HFFc6 (cell line): ENCODE measurements at regions not wholly inside any gene's neighbourhood (a gene's known extent, or its start where the extent isn't known, plus 50 kb on each side); places are given as distances from the start of the nearest gene placed in this dataset.

Source experiments
- DNase-seq: peaks from one replicate; pipeline ENCODE4 v3.0.0-alpha.2; 2018
- H3K27ac Mint-ChIP-seq: 2 replicates; pipeline ENCODE4 v1.8.0; 2020; ENCODE audit warnings: mild to moderate bottlenecking, mixed read lengths
- H3K27me3 Mint-ChIP-seq: 2 replicates; pipeline ENCODE4 v1.8.0; 2021; ENCODE audit warnings: mild to moderate bottlenecking, moderate library complexity, mixed read lengths; ENCODE audit not compliant: insufficient read depth
- H3K36me3 Mint-ChIP-seq: 2 replicates; pipeline ENCODE4 v1.8.0; 2021; ENCODE audit warnings: low read depth, mixed read lengths
- H3K4me1 Mint-ChIP-seq: 2 replicates; pipeline ENCODE4 v1.8.0; 2020; ENCODE audit warnings: low read depth, mixed read lengths
- H3K4me3 Mint-ChIP-seq: 2 replicates; pipeline ENCODE4 v1.8.0; 2020; ENCODE audit warnings: mild to moderate bottlenecking, moderate library complexity, mixed read lengths
- H3K9me3 Mint-ChIP-seq: 2 replicates; pipeline ENCODE4 v1.8.0; 2020; ENCODE audit warnings: mild to moderate bottlenecking, mixed read lengths
- TF ChIP-seq, protein P1 (sequence below): fragments of 200-600 bp; sonication (generic); IDR thresholded peaks from 2 replicates; pipeline ENCODE4 v1.5.0; 2021; ENCODE audit warnings: antibody characterized with exemption, mild to moderate bottlenecking

DNA sequence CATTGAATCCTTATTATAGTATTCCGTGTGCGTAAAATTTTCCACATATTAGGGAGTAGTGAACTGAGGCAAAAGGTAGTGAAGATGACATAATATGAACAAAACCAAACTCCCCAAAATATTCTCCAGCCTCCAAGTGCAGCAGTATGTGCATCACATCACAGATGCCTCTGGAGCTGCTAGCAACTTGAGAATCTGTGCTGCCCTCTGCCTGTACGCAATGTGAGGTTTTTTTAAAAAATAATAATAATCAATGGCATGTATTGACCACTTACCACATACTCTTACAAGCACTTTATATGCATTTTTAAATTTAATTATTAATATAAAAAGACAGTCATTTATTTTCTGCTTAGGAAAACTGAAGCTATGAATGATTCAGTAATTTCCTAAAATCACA, 583.0 kb upstream of the SPRY2 start:
- Mint-ChIP-seq H3K9me3 (peaks cover 7% of the 10 kb centered on the region; the same call in 1 of the 2 replicates), H3K4me1 (no peaks in the 10 kb centered on the region), H3K36me3 (no peaks in the 10 kb centered on the region), H3K27me3 (no peaks in the 10 kb centered on the region; the same call in 1 of the 2 replicates), H3K27ac (no peak overlapping the region), H3K4me3 (no peak overlapping the region)
- TF ChIP-seq, protein P1, sequence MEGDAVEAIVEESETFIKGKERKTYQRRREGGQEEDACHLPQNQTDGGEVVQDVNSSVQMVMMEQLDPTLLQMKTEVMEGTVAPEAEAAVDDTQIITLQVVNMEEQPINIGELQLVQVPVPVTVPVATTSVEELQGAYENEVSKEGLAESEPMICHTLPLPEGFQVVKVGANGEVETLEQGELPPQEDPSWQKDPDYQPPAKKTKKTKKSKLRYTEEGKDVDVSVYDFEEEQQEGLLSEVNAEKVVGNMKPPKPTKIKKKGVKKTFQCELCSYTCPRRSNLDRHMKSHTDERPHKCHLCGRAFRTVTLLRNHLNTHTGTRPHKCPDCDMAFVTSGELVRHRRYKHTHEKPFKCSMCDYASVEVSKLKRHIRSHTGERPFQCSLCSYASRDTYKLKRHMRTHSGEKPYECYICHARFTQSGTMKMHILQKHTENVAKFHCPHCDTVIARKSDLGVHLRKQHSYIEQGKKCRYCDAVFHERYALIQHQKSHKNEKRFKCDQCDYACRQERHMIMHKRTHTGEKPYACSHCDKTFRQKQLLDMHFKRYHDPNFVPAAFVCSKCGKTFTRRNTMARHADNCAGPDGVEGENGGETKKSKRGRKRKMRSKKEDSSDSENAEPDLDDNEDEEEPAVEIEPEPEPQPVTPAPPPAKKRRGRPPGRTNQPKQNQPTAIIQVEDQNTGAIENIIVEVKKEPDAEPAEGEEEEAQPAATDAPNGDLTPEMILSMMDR = no peak
- no peak for DNase-seq

DNA sequence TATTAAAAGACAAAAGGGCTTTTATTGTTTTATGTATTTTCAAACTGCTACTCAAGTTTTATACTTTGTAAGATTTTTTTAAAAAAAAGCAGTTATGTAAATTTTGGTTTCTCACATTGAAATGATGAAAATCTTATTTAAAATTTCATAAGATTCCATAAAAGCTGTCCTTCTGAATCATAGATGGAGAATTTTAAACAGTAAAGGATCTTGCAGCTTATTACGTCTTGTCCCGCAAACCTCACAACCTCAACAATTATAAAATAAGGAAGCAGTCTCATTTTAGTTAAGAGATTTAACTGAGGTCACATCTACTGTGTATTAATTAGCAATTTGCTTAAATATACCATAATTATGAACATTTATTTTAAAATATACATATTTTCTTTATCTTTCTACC, 581.0 kb upstream of the SPRY2 start:
- DNase-seq = no peak
- TF ChIP-seq, protein P1 = no peak
- H3K36me3 Mint-ChIP-seq = no peaks in the 10 kb centered on the region
- H3K4me1 Mint-ChIP-seq = no peaks in the 10 kb centered on the region
- peaks cover 7% of the 10 kb centered on the region; the same call in 1 of the 2 replicates for H3K9me3 Mint-ChIP-seq
- no peak overlapping the region for H3K27ac Mint-ChIP-seq
- H3K4me3 Mint-ChIP-seq = no peak overlapping the region
- H3K27me3 Mint-ChIP-seq = no peaks in the 10 kb centered on the region; the same call in 1 of the 2 replicates

DNA sequence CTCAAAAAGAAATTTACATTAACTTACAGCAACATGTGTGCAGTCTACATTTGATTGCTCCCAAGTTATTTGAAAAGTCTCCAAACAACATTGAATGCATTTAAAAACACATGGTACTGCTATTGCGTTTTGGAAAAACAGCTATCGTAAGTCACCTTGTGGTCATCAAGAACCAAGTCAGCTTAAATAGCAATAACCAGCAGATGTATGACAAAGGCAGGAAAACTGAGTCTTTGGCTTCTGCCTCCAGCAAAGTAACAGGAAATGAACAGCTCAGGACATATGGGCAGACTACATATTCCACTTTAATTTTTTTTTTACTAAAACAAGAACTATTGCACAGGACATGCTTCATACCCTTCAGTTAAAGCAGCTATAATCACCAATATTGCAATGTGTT, 580.6 kb upstream of the SPRY2 start:
- no peaks in the 10 kb centered on the region for H3K4me1 Mint-ChIP-seq
- H3K36me3 Mint-ChIP-seq = no peaks in the 10 kb centered on the region
- DNase-seq = no peak
- no peak overlapping the region for H3K27ac Mint-ChIP-seq
- TF ChIP-seq, protein P1 = no peak
- H3K27me3 Mint-ChIP-seq = no peaks in the 10 kb centered on the region; the same call in 1 of the 2 replicates
- H3K9me3 Mint-ChIP-seq = 0 out of 2 replicates have a peak, but pooled peaks cover 4% of the 10 kb centered on the region
- no peak overlapping the region for H3K4me3 Mint-ChIP-seq

DNA sequence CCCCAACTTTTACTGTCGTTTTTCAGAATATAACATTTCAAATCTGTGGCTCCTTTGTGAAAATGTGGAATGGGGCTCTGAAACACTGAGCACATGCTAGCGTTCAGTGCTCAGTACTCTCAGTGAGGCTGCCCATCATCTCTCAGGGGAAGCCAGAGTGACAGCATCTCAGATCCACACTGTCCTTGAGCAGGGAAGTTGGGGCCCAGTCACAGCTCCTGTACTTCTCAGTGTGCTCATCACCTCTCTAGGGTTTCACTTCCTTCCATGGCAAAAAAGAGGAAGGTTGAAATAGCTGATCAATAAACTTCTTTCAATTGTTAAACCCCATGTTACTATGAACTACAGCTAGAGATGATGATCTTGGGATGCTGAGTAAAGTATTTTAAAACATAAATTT, 565.9 kb upstream of the SPRY2 start:
- DNase-seq = no peak
- Mint-ChIP-seq H3K27ac (no peak overlapping the region), H3K4me1 (no peaks in the 10 kb centered on the region), H3K4me3 (no peak overlapping the region), H3K9me3 (peaks cover 29% of the 10 kb centered on the region), H3K27me3 (no peaks in the 10 kb centered on the region), H3K36me3 (no peaks in the 10 kb centered on the region)
- TF ChIP-seq, protein P1 = no peak

DNA sequence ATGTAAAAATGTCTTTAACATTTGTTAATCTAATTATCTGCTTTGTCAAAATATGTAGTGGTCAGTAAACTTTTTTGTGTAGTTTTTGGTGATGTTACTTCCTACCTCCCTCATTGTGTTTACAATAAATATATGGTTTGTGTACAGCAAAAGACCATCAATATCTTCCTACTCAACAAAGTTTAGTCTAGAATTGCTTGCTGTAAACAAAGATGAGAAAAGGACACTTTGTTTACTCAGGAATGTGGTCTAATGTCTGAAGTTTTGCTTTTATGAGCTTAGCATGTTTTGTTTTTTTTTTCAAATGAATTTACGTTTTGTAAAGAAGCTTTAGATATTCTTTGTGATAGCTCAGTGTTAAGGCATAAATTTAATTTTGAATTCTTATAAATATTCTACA, 563.5 kb upstream of the SPRY2 start:
- H3K27ac Mint-ChIP-seq = no peak overlapping the region
- H3K36me3 Mint-ChIP-seq = no peaks in the 10 kb centered on the region
- no peaks in the 10 kb centered on the region for H3K27me3 Mint-ChIP-seq

More for the DNA sequence above, 563.5 kb upstream of the SPRY2 start:
- no peak for DNase-seq
- Mint-ChIP-seq H3K9me3 (peaks cover 25% of the 10 kb centered on the region), H3K4me3 (no peak overlapping the region), H3K4me1 (no peaks in the 10 kb centered on the region)
- TF ChIP-seq, protein P1 = no peak
